Activated T-helper 2 cell treated with anti-CD3 and anti-CD28 coated beads, Interferon-gamma antibody, Interleukin-2, Interleukin-4, amounts not matched to agents 10 μg/mL and 5 μg/mL and 100 μg/mL, durations not matched to agents 14 hours and 24 hours and 36 hours (primary cell): ENCODE measurements at regions not wholly inside any gene's neighbourhood (a gene's known extent, or its start where the extent isn't known, plus 50 kb on each side); places are given as distances from the start of the nearest gene placed in this dataset.

Experiments
- DNase-seq: peaks from one replicate; pipeline ENCODE4 v3.0.0; 2021; ENCODE audit warnings: low spot score
- H3K27ac Mint-ChIP-seq: one replicate; pipeline ENCODE4 v1.8.0; 2021; ENCODE audit warnings: mixed read lengths
- H3K27me3 Mint-ChIP-seq: one replicate; pipeline ENCODE4 v1.8.0; 2021; ENCODE audit warnings: low read depth, mixed read lengths
- H3K36me3 Mint-ChIP-seq: one replicate; pipeline ENCODE4 v1.8.0; 2021; ENCODE audit warnings: low read depth, mixed read lengths
- H3K4me1 Mint-ChIP-seq: one replicate; pipeline ENCODE4 v1.8.0; 2021; ENCODE audit warnings: low read depth, mixed read lengths
- H3K4me3 Mint-ChIP-seq: one replicate; pipeline ENCODE4 v1.8.0; 2021; ENCODE audit warnings: low read depth, mild to moderate bottlenecking, moderate library complexity, mixed read lengths
- H3K9me3 Mint-ChIP-seq: one replicate; pipeline ENCODE4 v1.8.0; 2021; ENCODE audit warnings: mixed read lengths
- intact Hi-C: fragments of 100-400 bp; cut with micrococcal nuclease; formaldehyde crosslinking; loops from one replicate; pipeline ENCODE4 v1.15.1; 2023

DNA sequence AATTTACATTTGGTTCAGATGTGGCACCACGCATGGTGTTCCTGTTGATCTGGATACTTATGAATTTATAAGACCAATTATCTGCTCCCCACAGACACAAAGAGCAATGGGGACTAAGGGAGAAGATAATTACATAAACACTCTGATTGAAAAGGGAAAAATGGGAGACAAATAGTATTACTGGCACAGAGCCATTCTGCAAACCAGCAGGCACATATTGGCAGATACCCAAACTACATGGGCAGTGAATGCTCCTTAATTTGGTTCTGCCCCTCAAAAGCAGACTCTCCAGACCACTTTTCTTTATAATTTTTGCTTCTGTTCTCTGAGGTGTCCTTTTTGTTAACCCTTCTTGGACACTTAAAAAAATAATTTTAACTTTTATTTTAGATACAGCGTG is 1674.2 kb downstream of the PCDH9 start:
- no peaks in the 10 kb centered on the region for H3K27me3 Mint-ChIP-seq
- intact Hi-C loops = no loop called here
- H3K27ac Mint-ChIP-seq = no peak overlapping the region
- H3K4me3 Mint-ChIP-seq = no peak overlapping the region
- H3K36me3 Mint-ChIP-seq = no peaks in the 10 kb centered on the region
- no peaks in the 10 kb centered on the region for H3K4me1 Mint-ChIP-seq
- peaks cover 50% of the 10 kb centered on the region for H3K9me3 Mint-ChIP-seq
- DNase-seq = no peak

DNA sequence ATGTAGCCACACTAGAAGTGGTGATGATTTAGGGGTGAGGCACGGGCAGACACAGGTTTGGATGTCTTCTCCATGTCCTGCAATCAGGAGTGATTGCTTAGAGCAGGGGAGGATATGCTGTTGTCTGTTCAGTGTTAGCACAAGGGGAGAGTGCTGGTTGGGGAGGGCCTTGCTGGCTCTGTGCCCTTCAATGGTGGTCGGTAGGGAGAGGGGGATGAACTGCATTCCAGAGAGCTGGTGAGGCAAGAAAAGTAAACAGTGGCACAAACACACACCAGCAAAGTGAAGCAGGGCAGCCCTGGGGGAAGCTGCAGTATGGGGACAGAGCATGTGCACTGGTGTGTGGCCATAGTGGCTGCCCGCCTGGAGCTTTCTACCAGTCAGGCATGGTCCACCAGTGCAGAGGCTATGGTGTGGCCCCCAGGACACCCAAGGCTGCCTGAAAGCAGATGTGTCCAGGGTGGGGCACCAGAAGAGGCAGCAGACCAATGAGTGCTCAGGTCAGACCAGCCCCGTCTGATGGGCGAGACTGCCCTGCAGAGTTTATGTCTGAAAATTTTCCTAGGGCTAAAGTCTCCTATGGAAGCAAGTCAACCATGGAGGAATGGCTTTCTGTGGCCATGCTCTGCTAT is 1676.9 kb downstream of the PCDH9 start:
- no peaks in the 10 kb centered on the region for H3K36me3 Mint-ChIP-seq
- H3K9me3 Mint-ChIP-seq = peaks cover 62% of the 10 kb centered on the region
- H3K27me3 Mint-ChIP-seq = no peaks in the 10 kb centered on the region
- H3K4me1 Mint-ChIP-seq = no peaks in the 10 kb centered on the region
- no peak for DNase-seq
- no peak overlapping the region for H3K4me3 Mint-ChIP-seq
- H3K27ac Mint-ChIP-seq = no peak overlapping the region
- intact Hi-C loops = no loop called here

DNA sequence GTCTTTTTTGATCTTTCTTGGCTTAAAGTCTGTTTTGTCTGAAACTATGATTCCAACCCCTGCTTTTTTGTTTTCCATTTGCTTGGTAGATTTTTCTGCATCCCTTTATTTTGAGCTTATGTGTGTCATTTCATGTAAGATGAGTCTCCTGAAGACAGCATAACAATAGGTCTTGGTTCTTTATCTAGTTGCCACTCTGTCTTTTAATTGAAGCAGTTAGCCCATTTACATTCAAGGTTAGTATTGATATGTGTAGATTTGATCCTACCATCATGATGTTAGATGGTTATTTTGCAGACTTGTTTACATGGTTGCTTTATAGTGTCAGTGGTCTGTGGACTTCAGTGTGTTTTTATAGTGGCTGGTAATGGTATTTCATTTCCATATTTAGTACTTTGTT is 1678.9 kb downstream of the PCDH9 start:
- no peak for DNase-seq
- H3K4me3 Mint-ChIP-seq = no peak overlapping the region
- peaks cover 62% of the 10 kb centered on the region for H3K9me3 Mint-ChIP-seq
- intact Hi-C loops = no loop called here
- H3K27ac Mint-ChIP-seq = no peak overlapping the region
- H3K4me1 Mint-ChIP-seq = no peaks in the 10 kb centered on the region
- no peaks in the 10 kb centered on the region for H3K27me3 Mint-ChIP-seq
- no peaks in the 10 kb centered on the region for H3K36me3 Mint-ChIP-seq

DNA sequence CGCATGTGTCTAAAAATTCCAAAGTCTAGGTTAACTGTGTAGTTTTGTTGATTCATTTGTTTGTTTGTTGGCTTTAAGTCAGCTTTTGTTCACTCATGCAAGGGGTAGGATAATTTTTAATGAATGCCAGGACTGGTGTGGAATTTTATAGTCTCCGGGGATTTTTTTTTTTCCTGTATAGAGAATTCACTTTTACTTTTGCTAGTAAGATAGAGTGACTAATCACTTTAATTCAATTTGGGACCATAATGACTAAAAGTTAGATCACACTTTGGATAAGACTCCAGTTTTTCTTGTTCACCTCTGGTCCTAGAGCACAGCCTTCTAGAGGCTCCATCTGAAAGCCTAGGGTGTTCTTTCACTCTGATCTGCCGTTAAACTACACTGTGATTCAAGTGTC is 1690.0 kb downstream of the PCDH9 start:
- DNase-seq = no peak
- peaks cover 39% of the 10 kb centered on the region for H3K9me3 Mint-ChIP-seq
- no peak overlapping the region for H3K27ac Mint-ChIP-seq
- no peak overlapping the region for H3K4me3 Mint-ChIP-seq
- no peaks in the 10 kb centered on the region for H3K27me3 Mint-ChIP-seq
- H3K4me1 Mint-ChIP-seq = no peaks in the 10 kb centered on the region
- intact Hi-C loops = no loop called here
- no peaks in the 10 kb centered on the region for H3K36me3 Mint-ChIP-seq

DNA sequence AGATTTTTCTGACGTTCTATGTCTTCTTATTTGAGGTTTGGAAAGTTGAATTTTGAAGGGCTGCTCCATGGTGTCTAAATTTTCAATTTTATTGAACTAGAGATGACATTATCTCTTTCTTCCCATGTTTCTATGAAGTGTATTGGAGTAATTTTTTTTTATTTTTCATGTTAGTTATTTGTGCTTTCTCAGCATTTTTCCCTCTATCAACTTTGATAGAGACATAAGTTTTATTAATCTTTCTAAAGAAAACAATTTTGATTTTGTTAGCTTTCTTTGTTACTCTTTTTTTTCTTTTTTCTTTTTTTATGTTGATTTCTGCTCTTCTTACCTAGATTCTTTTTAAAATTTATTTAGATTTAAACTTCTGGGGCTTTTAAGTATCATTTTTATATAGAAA is 1694.8 kb downstream of the PCDH9 start:
- intact Hi-C loops = no loop called here
- H3K27ac Mint-ChIP-seq = no peak overlapping the region
- no peaks in the 10 kb centered on the region for H3K4me1 Mint-ChIP-seq
- H3K4me3 Mint-ChIP-seq = no peak overlapping the region
- no peak for DNase-seq
- no peaks in the 10 kb centered on the region for H3K27me3 Mint-ChIP-seq
- H3K36me3 Mint-ChIP-seq = no peaks in the 10 kb centered on the region
- H3K9me3 Mint-ChIP-seq = peaks cover 22% of the 10 kb centered on the region

DNA sequence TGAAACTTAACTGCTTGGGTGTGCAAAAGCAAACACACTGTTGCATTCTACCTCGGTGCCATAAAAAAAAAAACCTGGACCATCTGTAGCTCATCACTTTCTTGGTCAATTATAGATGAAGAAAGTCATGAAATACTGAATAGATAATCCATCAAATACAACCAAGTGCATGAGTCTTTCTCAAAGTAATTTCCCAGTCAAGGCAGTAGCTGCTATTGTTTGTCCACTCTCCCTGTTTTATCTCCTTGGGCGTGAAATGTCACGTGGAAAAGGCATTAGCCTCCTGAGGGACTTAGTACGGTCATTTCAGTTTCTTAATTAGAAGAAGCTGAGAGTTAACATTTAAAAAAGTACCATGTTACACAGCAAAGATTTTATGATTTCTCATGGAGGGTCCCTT is 1697.9 kb downstream of the PCDH9 start:
- no peak for DNase-seq
- no peaks in the 10 kb centered on the region for H3K36me3 Mint-ChIP-seq
- intact Hi-C loops = no loop called here
- peaks cover 22% of the 10 kb centered on the region for H3K9me3 Mint-ChIP-seq
- no peaks in the 10 kb centered on the region for H3K27me3 Mint-ChIP-seq
- no peak overlapping the region for H3K4me3 Mint-ChIP-seq
- no peak overlapping the region for H3K27ac Mint-ChIP-seq
- no peaks in the 10 kb centered on the region for H3K4me1 Mint-ChIP-seq

DNA sequence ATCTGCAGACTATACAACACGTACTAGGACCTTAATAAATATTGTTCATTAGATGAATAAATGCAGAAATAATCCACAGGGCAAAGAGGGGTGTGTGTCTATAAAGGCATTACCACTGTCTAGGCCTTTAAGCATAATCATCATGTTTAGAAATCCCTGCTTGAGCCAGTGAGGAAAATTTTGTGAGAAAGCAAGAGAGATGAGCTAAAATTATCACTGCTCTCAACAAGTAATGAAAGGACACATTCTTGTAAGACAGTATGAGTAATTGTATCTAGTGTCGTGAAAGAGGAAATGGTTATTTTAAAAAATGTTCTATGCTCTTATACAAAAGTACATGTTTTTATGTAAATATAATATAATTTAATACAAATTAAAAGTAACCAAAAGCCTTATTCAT is 1699.4 kb downstream of the PCDH9 start:
- H3K36me3 Mint-ChIP-seq = no peaks in the 10 kb centered on the region

DNA sequence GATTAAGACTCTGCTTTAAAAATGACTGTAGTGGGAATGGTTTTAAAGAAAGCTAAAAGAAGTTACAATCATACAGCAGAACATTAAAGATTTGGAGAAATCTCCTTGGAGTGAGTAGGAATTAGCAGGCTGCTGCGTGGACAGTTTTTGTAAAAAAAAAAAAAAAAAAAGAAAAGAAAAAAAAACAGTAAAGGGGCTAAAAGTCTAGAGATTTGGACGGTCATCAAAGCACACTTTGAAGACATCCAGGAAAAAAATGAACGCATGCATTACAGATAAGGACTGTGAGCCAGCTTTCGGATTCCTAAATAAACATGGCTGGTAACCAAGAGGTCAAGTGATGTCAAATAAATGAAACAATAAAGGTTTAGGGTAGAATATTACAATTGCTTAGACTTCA is 1700.6 kb downstream of the PCDH9 start:
- H3K36me3 Mint-ChIP-seq = no peaks in the 10 kb centered on the region
- H3K9me3 Mint-ChIP-seq = peaks cover 28% of the 10 kb centered on the region
- H3K27ac Mint-ChIP-seq = no peak overlapping the region
- no peak for DNase-seq
- H3K4me1 Mint-ChIP-seq = no peaks in the 10 kb centered on the region
- H3K27me3 Mint-ChIP-seq = no peaks in the 10 kb centered on the region
- H3K4me3 Mint-ChIP-seq = no peak overlapping the region
- intact Hi-C loops = no loop called here

More for the DNA sequence above, 1699.4 kb downstream of the PCDH9 start:
- Mint-ChIP-seq H3K4me1 (no peaks in the 10 kb centered on the region), H3K9me3 (peaks cover 27% of the 10 kb centered on the region), H3K4me3 (no peak overlapping the region), H3K27me3 (no peaks in the 10 kb centered on the region), H3K27ac (no peak overlapping the region)
- intact Hi-C loops = no loop called here
- no peak for DNase-seq

DNA sequence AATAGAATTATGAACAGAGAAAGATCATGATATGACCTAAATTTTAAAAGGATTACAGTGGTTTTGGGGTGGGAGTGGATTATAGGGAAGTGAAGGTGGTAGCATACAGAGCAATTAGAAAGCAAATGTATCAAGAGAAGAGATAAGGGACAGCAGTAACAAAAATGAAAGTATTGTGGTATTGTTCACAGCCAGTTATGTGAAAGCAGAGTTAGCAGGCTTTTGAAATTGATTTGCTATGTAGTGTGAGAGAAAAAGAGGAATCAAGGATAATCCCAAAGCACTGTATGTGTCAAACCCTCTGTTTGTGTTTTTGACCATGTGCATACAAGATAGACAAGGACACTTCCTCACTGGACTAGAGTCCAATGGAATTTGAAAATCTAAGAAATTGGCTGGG is 1721.4 kb downstream of the PCDH9 start:
- intact Hi-C loops = no loop called here
- Mint-ChIP-seq H3K4me3 (no peak overlapping the region), H3K27ac (no peak overlapping the region)

DNA sequence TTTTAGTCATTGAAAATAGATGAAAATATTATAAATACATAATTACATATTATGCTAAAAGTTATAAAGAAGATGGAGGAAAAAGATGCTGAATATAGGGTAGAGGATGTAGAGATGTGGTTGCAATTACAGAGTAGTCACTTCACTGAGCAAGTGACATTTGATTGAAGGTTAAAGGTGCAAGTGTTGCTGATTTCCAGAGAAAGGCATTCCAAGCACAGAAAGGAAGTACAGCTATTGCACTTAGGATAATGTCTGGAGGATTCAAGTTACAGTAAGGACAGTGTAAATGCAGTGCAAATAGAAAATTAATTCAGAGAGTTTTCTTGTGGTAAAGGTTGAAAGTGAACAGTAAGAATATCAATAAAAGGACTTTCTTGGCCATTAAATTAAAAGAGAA is 1721.8 kb downstream of the PCDH9 start:
- no peak for DNase-seq
- H3K36me3 Mint-ChIP-seq = no peaks in the 10 kb centered on the region
- H3K27ac Mint-ChIP-seq = no peak overlapping the region
- no peaks in the 10 kb centered on the region for H3K4me1 Mint-ChIP-seq
- intact Hi-C loops = no loop called here
- H3K27me3 Mint-ChIP-seq = no peaks in the 10 kb centered on the region
- no peak overlapping the region for H3K4me3 Mint-ChIP-seq
- peaks cover 14% of the 10 kb centered on the region for H3K9me3 Mint-ChIP-seq

More for the DNA sequence above, 1721.4 kb downstream of the PCDH9 start:
- DNase-seq = no peak
- Mint-ChIP-seq H3K4me1 (no peaks in the 10 kb centered on the region), H3K27me3 (no peaks in the 10 kb centered on the region), H3K9me3 (peaks cover 15% of the 10 kb centered on the region), H3K36me3 (no peaks in the 10 kb centered on the region)

DNA sequence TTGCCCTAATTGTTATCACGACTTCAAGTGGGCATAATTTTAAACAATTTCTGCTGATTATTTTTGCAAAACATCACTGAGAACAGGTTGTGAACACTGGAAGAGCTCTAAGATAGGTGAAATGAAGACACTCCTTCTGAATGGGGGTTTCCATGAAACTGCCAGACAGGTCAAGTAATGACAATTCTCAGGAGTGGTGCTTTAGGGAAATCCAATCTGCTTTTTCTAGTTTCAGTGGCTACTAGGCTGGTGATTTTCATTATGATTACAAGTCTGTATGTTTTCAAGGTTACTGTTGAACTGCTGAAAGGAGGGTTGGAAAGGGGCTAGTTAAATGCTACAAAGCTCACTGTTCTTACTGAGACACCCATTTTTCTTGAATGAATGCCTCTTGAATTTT is 1724.2 kb downstream of the PCDH9 start:
- Mint-ChIP-seq H3K4me1 (no peaks in the 10 kb centered on the region), H3K36me3 (no peaks in the 10 kb centered on the region), H3K9me3 (peaks cover 17% of the 10 kb centered on the region), H3K4me3 (no peak overlapping the region), H3K27ac (no peak overlapping the region), H3K27me3 (no peaks in the 10 kb centered on the region)
- DNase-seq = no peak
- intact Hi-C loops = no loop called here

DNA sequence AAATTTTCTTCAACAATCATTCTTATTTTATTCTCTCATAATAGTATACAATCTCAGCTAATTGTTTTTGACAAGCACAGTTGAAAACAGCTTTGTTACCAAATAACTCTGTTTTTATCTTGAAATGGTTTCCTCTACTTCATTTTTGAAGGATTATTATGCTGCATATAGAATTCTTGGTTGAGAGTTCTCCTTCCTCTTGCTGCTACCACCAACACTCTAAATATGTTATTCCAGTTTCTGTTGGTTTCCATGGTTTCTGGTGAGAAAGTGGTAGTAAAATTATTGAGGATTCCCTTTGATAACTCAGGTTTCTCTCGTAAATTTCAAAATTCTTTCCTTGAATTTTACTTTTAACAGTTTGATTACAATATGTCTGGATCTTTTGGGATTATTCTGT is 1725.9 kb downstream of the PCDH9 start:
- no peak for DNase-seq
- H3K27ac Mint-ChIP-seq = no peak overlapping the region
- H3K27me3 Mint-ChIP-seq = no peaks in the 10 kb centered on the region
- peaks cover 26% of the 10 kb centered on the region for H3K9me3 Mint-ChIP-seq
- H3K4me3 Mint-ChIP-seq = no peak overlapping the region
- H3K36me3 Mint-ChIP-seq = no peaks in the 10 kb centered on the region
- intact Hi-C loops = no loop called here
- H3K4me1 Mint-ChIP-seq = no peaks in the 10 kb centered on the region

DNA sequence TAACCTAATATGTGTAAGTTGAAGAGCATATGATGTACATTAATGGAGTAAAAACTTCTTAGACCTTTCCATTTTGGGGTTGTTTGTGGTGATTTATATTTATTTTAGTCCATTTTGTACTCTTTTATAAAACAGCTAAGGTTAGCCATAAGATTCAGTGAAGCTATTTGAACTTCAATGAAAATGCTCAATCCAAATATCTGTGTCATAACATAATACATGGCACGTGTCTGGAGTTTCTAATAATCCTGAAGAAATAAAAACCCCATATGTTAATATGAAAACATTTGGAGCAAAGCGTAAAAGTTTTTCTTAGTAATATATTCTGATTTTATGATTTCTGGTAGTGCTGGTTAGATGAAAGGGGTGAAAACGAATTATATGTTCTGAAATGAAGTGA is 1729.7 kb downstream of the PCDH9 start:
- no peaks in the 10 kb centered on the region for H3K4me1 Mint-ChIP-seq
- no peak overlapping the region for H3K27ac Mint-ChIP-seq
- H3K27me3 Mint-ChIP-seq = no peaks in the 10 kb centered on the region

DNA sequence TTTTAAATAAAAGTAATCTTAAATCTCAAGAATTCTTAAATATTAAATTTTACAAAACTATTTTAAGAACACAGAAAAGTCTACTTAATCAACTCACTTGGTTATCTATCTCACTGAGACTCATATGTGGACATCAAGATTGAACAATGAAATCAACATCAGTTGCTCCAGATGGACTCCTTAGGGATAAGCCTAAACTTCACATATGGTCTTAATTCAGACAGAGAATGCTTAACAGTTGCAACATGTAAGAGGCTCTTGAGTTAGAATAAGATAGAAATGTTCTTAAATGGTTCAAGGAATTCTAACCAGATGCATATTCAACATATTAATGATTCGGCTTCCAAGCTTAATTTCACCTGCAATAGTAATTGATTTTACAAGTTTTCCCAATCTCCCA is 1730.9 kb downstream of the PCDH9 start:
- no peaks in the 10 kb centered on the region for H3K4me1 Mint-ChIP-seq

More for the DNA sequence above, 1729.7 kb downstream of the PCDH9 start:
- intact Hi-C loops = no loop called here
- H3K4me3 Mint-ChIP-seq = no peak overlapping the region
- no peaks in the 10 kb centered on the region for H3K36me3 Mint-ChIP-seq
- peaks cover 27% of the 10 kb centered on the region for H3K9me3 Mint-ChIP-seq
- DNase-seq = no peak

More for the DNA sequence above, 1730.9 kb downstream of the PCDH9 start:
- intact Hi-C loops = no loop called here
- no peak for DNase-seq
- Mint-ChIP-seq H3K27me3 (no peaks in the 10 kb centered on the region), H3K9me3 (peaks cover 28% of the 10 kb centered on the region), H3K36me3 (no peaks in the 10 kb centered on the region), H3K4me3 (no peak overlapping the region), H3K27ac (no peak overlapping the region)
